Hippocampal formation (tissue), 2 donors: ENCODE measurements at regions not wholly inside any gene's neighbourhood (a gene's known extent, or its start where the extent isn't known, plus 50 kb on each side); places are given as distances from the start of the nearest gene placed in this dataset.

Source experiments
- DNase-seq, 2 donors: peaks; one replicate each; lab custom pipeline; 2025; lab: John Stamatoyannopoulos, UW

DNA sequence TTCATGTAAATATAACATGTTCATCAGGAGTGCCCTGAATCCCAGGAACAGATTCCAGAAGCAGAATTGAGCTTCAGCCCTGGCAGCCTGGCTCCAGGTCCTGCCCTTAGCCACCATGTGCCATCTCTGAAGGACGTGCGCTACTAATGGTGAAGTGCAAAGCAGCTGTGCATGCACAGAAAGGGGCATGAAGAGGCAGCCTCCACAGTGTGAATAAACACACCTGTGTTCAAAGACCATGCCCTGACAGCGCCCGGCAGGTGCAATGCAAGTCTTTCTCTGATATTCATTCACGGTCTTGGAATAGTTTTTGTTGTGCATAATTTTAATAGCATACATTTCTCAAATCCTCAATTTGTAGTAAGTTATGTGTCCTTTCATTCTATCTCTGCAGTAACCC, 250.4 kb upstream of the TCERG1L start:
- no peak for DNase-seq

DNA sequence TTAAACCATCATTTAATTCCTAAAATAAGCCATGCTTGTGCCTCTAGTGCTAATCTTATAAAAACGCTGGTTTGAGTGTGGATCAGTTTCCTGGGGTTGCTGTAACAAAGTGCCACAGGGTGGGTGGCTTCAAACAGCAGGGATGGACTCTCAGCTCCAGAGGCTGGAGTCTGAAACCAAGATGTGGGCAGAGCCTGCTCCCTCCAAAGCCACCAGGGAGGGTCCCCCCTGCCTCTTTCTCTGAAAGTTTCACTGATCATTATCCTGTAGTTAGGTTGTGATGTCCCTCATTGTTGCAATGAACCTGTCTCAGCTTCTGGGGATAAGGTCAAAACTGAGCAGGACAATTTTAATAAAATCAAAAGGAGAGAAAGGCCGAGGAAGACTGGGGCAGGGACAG, 251.9 kb upstream of the TCERG1L start:
- no peak for DNase-seq

- no peak for DNase-seq
These were observed 256.0 kb upstream of the TCERG1L start for GRCh38 chr10:131567279-131568162.

GRCh38 chr10:131568866-131569265, 257.3 kb upstream of the TCERG1L start:
- DNase-seq = no peak

- no peak for DNase-seq
These were observed 258.6 kb upstream of the TCERG1L start for GRCh38 chr10:131569851-131570715.

- no peak for DNase-seq
These were observed 259.3 kb upstream of the TCERG1L start for GRCh38 chr10:131570716-131571307.

GRCh38 chr10:131571346-131571745, 259.8 kb upstream of the TCERG1L start:
- DNase-seq = no peak

DNA sequence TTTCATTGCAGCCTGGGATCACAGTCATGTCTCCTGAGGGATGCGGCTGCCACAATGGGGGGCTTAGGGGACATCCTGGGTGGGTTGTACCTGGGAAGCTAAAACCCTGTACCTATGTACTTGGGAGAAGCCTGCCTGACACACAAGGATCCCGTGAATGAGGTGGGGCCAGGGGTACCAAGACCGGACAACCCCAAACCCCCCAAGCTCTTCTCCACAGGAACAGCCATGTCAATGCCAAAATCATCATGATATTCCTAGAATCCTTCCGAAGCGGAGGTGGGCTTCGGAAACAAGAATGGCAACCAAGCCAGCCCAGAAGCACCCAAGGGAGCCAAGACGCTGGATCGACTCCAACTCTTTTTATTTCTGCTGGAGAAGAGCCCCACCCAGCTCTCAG, 260.3 kb upstream of the TCERG1L start:
- no peak for DNase-seq

DNA sequence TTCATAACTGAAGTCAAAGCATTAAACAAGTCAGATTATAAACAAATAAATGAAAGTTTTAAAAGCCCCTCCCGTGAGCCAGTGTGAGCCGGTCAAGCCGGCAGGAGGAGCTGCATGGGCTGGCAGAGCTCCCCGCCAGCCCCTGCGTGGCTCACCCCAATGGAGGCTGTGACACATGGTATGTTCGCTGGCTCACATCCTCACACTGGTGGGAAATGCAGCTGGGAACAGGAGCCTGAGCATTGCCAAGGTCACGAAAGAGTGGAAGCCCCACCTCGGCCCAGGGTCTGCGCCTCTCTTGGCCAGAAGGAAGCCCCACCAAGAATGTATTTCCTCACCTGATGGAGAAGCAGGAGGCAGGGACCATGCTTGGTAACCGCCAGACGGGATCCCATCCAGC, 261.7 kb upstream of the TCERG1L start:
- no peak for DNase-seq

GRCh38 chr10:131573707-131574106, 262.2 kb upstream of the TCERG1L start:
- no peak for DNase-seq

DNA sequence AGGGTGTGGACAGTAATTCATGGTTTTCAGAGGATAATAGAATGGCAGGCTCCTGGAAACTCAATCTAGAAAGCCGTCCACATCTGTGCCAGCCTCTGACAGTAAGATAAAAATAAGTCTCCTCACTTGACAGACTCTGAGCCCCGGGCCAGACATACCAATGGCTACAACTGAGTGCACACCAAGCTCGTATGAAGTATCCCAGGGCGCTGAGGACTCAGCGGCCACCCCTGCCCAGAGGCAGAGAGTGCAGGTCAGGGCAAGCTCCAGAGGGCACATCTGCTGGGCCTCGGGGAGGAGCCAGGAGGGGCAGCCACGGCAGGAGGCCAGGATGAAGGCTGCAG, 262.8 kb upstream of the TCERG1L start:
- DNase-seq = no peak

DNA sequence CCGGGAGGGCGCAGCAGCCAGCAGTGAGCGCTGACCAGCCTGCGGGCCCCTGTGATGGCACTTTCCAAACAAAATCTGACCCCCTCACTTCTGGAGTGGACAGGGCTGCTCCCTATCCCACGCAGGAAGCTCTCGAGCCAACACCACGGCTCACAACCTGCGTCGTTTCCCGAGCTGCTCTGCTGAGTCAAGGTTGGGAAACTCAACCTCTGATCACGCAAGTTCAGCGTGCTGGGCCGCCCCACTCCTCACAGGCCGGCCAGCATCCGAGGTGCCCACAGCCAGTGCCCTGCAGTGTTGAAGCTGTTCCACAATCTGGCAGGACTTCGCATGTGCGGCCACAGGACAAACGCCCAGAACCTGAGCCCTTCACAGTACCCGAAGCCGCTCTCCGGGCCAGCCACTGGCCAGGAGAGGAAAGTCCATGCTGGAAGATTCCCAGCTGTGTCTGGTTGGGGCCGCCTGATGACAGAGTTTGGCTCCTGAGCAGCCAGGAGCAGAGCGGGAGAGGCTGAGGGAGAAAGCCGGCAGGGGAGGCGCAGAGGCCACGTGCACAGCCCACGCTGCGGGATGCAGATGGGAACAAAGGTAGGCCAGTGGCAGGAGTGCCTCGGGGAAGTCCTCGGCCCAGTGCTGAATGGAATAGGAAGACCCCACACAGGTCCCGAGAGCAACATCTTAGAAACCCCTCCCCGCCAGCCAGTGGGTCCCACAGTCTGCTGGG, 263.3 kb upstream of the TCERG1L start:
- no peak for DNase-seq

- DNase-seq = no peak
These were observed 264.4 kb upstream of the TCERG1L start for GRCh38 chr10:131575877-131576276.

- DNase-seq = no peak
These were observed 265.0 kb upstream of the TCERG1L start for GRCh38 chr10:131576341-131577177.

- DNase-seq = no peak
These were observed 265.6 kb upstream of the TCERG1L start for GRCh38 chr10:131577178-131577555.

GRCh38 chr10:131577786-131578471, 266.4 kb upstream of the TCERG1L start:
- no peak for DNase-seq

GRCh38 chr10:131578472-131578970, 267.0 kb upstream of the TCERG1L start:
- no peak for DNase-seq

- DNase-seq = no peak
These were observed 267.9 kb upstream of the TCERG1L start for GRCh38 chr10:131579251-131580071.

GRCh38 chr10:131580076-131580652, 268.6 kb upstream of the TCERG1L start:
- no peak for DNase-seq
